ENCODE measurements at regions not wholly inside any gene's neighbourhood (a gene's known extent, or its start where the extent isn't known, plus 50 kb on each side); places are given as distances from the start of the nearest gene placed in this dataset.

DNA sequence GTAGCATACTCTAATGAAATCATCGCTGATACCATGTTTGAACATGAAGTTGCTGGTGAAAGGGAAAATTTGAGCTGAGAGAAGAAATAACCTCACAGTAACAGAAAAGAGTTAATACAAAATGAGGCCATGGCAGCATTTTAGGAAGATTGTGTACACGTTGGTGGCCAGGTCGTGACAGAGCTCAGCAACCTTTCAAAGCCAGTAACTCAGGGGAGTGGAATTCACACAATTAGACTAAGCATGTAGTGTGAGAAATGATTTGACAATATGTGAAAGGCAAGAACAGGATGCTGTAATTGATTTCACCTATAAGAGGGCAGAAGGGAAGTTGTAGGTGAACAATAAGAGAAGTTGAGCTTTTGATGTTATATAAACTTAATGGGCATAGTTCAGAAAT lies 246.3 kb downstream of the OGFRL1 start:
- Mint-ChIP-seq H3K27ac (no peak overlapping the region), H3K9me3 (no peaks in the 10 kb centered on the region), H3K4me1 (no peaks in the 10 kb centered on the region), H3K4me3 (no peak overlapping the region), H3K36me3 (no peaks in the 10 kb centered on the region), H3K27me3 (ENCODE audit: low read depth in 3 of 3) (peaks cover 0 to 2% (median 1%) of the 10 kb centered on the region in 3 donors)
- Histone ChIP-seq H4K20me1 (ENCODE audit: insufficient read depth, low read length) (no peaks in the 10 kb centered on the region), H3K79me2 (ENCODE audit: insufficient read depth, low read length) (no peaks in the 10 kb centered on the region), H3K9me3 (replicated peaks in 1 of 2; ENCODE audit: control insufficient read depth in 1 of 2, insufficient read depth in 1 of 2, low read length in 2 of 2) (no peaks in the 10 kb centered on the region), H3K4me3 (replicated peaks in 1 of 3; ENCODE audit: low read depth in 2 of 3, low read length in 3 of 3) (no peak overlapping the region), H3K27me3 (ENCODE audit: control insufficient read depth in 2 of 2, insufficient read depth in 2 of 2, low read length in 2 of 2) (peaks cover 0 to 6% of the 10 kb centered on the region in 2 donors), H3K4me1 (ENCODE audit: control insufficient read depth in 1 of 2, insufficient read depth in 2 of 2, low read length in 2 of 2) (no peaks in the 10 kb centered on the region), H3K4me2 (replicated peaks; ENCODE audit: extremely low read depth, low read length, poor library complexity, severe bottlenecking) (no peak overlapping the region), H3K27ac (ENCODE audit: low read depth in 1 of 2, low read length in 2 of 2) (no peak overlapping the region), H3K36me3 (replicated peaks in 1 of 2; ENCODE audit: control insufficient read depth in 1 of 2, insufficient read depth in 2 of 2, low read length in 2 of 2) (no peaks in the 10 kb centered on the region), H3K9ac (ENCODE audit: insufficient read depth, low read length, poor library complexity, severe bottlenecking) (no peak overlapping the region), H2AFZ (ENCODE audit: insufficient read depth, low read depth, low read length, poor library complexity, severe bottlenecking) (no peak overlapping the region)
- DNase-seq: no peak
- intact Hi-C loops (cut with micrococcal nuclease): no loop called here
- TF ChIP-seq, protein P1, sequence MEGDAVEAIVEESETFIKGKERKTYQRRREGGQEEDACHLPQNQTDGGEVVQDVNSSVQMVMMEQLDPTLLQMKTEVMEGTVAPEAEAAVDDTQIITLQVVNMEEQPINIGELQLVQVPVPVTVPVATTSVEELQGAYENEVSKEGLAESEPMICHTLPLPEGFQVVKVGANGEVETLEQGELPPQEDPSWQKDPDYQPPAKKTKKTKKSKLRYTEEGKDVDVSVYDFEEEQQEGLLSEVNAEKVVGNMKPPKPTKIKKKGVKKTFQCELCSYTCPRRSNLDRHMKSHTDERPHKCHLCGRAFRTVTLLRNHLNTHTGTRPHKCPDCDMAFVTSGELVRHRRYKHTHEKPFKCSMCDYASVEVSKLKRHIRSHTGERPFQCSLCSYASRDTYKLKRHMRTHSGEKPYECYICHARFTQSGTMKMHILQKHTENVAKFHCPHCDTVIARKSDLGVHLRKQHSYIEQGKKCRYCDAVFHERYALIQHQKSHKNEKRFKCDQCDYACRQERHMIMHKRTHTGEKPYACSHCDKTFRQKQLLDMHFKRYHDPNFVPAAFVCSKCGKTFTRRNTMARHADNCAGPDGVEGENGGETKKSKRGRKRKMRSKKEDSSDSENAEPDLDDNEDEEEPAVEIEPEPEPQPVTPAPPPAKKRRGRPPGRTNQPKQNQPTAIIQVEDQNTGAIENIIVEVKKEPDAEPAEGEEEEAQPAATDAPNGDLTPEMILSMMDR (IDR thresholded peaks at IDR 0.05): no peak
- no CpG with 5 or more reads among the region's 3 CpGs for WGBS (ENCODE audit: insufficient coverage)

DNA sequence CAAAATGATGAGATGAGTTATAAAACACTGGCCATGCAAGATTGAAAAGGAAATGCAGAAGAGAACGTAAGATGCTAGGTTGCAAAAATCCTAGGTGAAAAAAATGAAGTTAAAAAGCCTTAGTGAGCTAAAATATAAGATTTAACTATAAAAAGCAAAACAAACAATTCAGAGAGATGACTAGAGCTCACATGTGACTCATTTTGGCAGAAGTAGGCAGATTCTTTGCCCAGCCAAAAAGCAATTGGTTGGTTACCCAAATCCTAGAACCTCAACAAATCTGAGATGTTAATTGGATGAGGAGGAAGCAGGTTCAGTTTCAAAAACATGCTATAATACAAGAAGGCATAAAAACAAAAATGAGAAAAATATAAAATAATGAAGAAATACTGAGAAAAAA lies 249.1 kb downstream of the OGFRL1 start:
- peaks cover 0 to 3% (median 2%) of the 10 kb centered on the region in 3 donors for H3K27me3 Mint-ChIP-seq (ENCODE audit: low read depth in 3 of 3)
- H4K20me1 ChIP-seq (ENCODE audit: insufficient read depth, low read length): no peaks in the 10 kb centered on the region
- H3K9ac ChIP-seq (ENCODE audit: insufficient read depth, low read length, poor library complexity, severe bottlenecking): no peak overlapping the region
- H3K36me3 ChIP-seq (replicated peaks in 1 of 2; ENCODE audit: control insufficient read depth in 1 of 2, insufficient read depth in 2 of 2, low read length in 2 of 2): no peaks in the 10 kb centered on the region
- H3K4me2 ChIP-seq (replicated peaks; ENCODE audit: extremely low read depth, low read length, poor library complexity, severe bottlenecking): no peak overlapping the region
- H2AFZ ChIP-seq (ENCODE audit: insufficient read depth, low read depth, low read length, poor library complexity, severe bottlenecking): no peak overlapping the region
- H3K4me3 ChIP-seq (replicated peaks in 1 of 3; ENCODE audit: low read depth in 2 of 3, low read length in 3 of 3): no peak overlapping the region
- H3K79me2 ChIP-seq (ENCODE audit: insufficient read depth, low read length): no peaks in the 10 kb centered on the region
- H3K4me3 Mint-ChIP-seq: no peak overlapping the region
- no peak overlapping the region for H3K27ac ChIP-seq (ENCODE audit: low read depth in 1 of 2, low read length in 2 of 2)
- H3K27me3 ChIP-seq (ENCODE audit: control insufficient read depth in 2 of 2, insufficient read depth in 2 of 2, low read length in 2 of 2): peaks cover 0 to 6% of the 10 kb centered on the region in 2 donors
- H3K36me3 Mint-ChIP-seq: no peaks in the 10 kb centered on the region
- no peak for DNase-seq
- H3K4me1 ChIP-seq (ENCODE audit: control insufficient read depth in 1 of 2, insufficient read depth in 2 of 2, low read length in 2 of 2): no peaks in the 10 kb centered on the region
- H3K9me3 Mint-ChIP-seq: peaks cover 0 to 2% (median 0%) of the 10 kb centered on the region in 7 donors
- H3K27ac Mint-ChIP-seq: no peak overlapping the region
- WGBS (ENCODE audit: insufficient coverage): no CpG with 5 or more reads among the region's 1 CpG
- intact Hi-C loops (cut with micrococcal nuclease): no loop called here
- TF ChIP-seq, protein P1 (IDR thresholded peaks at IDR 0.05): no peak
- no peaks in the 10 kb centered on the region for H3K9me3 ChIP-seq (replicated peaks in 1 of 2; ENCODE audit: control insufficient read depth in 1 of 2, insufficient read depth in 1 of 2, low read length in 2 of 2)
- no peaks in the 10 kb centered on the region for H3K4me1 Mint-ChIP-seq

Measured in CD14-positive monocyte (primary cell).